Erythroblast (primary cell): ENCODE measurements at regions not wholly inside any gene's neighbourhood (a gene's known extent, or its start where the extent isn't known, plus 50 kb on each side); places are given as distances from the start of the nearest gene placed in this dataset.
A peak's percentile ranks its signal among the peaks of the same experiment; 100 is the strongest.

Experiments used
- DNase-seq, 2 experiments: peaks; one replicate each; lab custom pipeline; 2025; lab: John Stamatoyannopoulos, UW
- GATA1 ChIP-seq: IDR thresholded peaks from 2 replicates; pipeline ENCODE4 v1.6.1; 2011; ENCODE audit warnings: low read depth, mild to moderate bottlenecking, control low read depth, low read length, moderate library complexity
- POLR2A ChIP-seq: IDR thresholded peaks from 2 replicates; pipeline ENCODE4 v1.6.1; 2011; ENCODE audit warnings: mild to moderate bottlenecking, low read length

DNA sequence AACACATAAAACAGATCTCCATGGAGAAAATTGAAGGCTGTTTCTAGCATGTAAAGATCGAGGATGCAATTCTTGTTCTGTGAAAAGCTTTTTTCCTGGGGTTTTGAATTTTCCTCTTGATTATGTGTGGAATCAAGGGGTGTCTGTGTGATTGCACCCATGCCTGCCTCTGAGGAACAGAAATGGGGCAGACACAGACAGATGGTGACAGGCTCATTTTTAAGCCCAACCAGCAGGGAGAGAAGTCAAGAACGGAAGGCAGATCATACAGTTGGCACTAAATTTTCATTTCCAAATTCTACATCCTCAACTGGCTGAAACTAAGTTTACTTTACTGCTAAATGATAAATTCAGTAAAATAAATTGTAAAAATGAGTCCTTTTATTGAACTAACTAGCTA, 1037.7 kb upstream of the KLHL29 start:
- DNase-seq = no peak
- no peak for TF ChIP-seq POLR2A

DNA sequence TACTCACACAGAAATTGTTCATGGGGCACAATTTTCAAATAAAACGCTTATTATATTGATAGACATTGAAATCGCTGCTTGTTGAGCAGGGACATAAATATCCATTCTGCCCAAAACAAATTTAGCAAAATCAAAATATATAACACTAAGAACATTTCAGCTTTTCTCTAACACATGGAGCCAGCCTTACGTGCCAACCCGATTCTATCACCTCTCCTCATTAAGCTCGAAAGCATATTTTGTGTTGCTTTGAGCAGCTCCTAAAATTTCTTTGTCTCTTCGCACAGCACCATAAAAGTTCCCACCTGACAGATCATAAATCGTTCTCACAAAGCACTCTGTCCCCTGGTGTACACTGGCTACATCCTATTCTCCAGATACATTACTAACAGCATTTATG, 1034.4 kb upstream of the KLHL29 start:
- no peak for TF ChIP-seq GATA1
- no peak for TF ChIP-seq POLR2A
- DNase-seq = no peak

DNA sequence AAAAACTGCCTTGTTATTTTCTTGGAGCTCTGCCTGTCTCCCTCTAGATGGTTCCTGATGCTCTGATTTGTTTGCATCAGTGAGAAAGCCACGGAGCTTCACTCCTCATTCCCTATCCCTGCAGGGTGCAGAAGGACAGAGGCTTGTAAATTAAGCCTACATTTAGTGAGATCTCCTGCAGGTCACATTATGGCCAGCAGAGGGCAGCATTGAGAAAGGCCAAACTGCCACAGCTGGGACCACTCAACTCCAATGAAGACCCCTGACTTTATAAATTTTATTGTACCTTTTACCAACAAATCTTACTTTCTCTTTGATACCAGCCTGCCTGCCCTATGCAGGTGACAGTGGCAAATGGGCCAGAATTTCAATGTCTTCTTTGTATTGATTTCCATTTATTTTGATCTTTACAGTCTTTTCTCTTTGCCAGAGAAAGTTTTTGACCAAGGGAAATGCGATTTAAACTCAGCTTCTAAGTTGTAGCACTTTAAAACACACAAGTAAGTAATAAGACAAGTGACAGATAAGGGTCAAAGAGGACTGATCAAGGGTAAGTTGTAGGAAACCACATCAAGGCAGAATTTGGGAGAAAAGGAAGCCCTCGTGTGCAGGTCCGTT, 1029.1 kb upstream of the KLHL29 start:
- TF ChIP-seq GATA1 (no peak), POLR2A (no peak)
- peak; percentile 10 to 56 for DNase-seq

DNA sequence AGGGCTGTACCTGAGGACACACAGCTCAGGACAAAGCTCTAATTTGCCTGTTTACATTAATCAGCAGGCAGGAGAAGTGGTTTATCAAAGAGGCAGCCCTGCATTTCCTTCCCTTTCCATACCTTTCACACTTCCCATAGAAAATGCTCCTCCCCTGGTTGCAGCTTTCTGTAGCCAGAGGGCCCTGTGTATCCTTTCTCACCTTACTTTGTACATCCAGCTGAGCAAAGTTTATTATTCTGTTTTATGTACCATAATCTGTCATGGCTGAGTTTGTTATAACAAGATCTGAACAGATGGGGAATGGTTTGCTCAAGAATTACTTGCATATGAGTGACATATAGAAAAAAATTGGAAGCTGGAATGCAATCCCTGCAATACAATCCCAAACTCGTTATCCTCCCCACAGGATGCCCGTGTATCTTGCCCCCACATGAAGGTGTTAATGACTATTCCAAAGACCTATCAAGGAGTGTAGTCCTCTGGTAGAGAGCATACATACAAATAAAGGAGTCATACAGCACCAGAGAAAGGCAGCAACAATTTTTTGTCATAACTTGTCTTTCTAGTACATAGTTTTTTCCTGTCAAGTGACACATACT, 1025.8 kb upstream of the KLHL29 start:
- no peak for DNase-seq
- TF ChIP-seq GATA1 = no peak
- no peak for TF ChIP-seq POLR2A

DNA sequence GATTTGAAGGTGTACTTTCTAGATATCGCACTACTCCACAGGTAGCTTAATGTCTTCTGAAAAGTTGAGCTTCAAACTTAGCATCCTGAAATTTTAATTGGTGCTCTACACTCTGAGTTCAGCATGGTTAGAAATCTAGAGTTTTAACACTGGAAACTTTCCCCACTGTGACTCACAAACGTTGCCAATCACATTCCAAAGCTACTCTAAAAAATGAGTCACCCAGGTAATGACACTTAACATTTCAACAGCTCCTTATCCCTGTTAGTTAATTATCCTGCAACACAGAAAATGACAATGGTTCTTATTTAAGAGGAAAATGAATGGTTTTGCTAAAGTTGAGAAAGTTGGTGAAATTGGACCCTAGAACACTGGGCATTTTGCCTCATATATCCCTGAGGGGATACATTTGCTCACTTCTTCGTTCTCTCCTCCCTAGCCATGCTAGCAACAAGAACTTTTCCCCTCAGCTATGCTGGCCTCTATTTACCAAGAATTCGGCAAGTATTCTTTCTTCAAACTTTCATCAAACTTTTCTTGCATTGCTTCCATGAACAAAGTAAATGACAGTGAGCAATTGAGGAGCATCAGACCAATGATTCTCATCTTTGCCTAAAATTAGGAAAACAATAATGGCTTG, 1024.1 kb upstream of the KLHL29 start:
- DNase-seq = no peak
- TF ChIP-seq GATA1 = no peak
- no peak for TF ChIP-seq POLR2A

DNA sequence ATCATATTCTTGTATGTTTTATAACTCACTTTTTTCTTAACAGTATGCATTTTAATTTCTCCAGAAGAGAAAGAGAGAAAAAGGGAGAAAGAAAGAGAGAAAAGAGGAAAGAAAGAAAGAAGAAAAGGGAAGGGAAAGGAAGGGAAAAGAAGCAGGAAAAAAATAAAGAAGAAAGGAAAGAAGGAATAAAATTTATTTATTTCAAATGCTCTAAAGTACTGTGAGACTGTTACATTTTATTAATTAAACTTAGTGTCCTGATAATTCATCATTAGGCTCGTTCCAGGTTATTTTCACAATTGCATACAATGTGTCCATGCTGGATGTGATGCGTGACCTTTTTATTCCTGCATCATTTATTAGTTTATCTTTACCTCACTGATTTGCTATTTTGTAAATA, 1023.4 kb upstream of the KLHL29 start:
- TF ChIP-seq POLR2A (no peak), GATA1 (no peak)

DNA sequence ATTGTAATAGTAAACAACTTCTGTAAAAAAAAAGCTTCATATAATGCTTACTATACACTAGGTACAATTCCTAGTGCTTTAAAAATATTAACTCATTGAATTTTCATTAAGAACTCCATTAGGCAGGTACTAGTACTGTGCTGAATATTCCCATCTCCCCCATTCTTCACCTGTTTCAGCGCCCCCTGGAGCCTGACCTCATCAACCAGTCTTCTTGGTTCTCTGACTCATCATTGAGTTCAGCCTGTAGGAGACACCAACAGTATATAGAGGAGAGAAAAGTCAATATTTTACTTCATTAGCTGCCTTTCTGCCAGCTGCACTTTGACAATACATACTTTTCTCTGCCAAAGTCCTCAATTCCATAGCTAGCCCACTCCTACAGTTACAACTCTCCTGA, 1009.9 kb upstream of the KLHL29 start:
- no peak for TF ChIP-seq GATA1
- TF ChIP-seq POLR2A = no peak
- peak in 1 of 2 experiments; percentile 1 for DNase-seq

More for the DNA sequence above, 1023.4 kb upstream of the KLHL29 start:
- DNase-seq = no peak

DNA sequence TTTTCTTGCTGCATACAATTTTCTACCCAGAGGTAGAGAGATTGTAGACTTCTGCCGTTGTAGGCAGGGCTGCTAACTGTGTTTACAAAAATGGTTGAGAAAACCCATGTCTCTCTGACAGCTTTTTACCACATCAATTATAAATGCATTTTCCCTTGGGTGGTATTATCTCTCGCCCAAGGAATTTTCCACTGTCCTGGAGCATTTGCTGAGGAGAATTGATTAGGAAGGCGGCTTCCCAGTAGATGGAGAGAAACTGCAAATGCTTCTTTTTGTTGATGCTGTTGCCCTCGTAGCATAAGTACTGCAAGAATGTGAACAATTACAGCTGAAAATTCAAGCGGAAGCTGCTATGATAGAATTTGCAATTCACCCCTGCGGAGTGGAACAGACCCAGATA, 1007.7 kb upstream of the KLHL29 start:
- TF ChIP-seq GATA1 = no peak
- no peak for TF ChIP-seq POLR2A
- DNase-seq = no peak

DNA sequence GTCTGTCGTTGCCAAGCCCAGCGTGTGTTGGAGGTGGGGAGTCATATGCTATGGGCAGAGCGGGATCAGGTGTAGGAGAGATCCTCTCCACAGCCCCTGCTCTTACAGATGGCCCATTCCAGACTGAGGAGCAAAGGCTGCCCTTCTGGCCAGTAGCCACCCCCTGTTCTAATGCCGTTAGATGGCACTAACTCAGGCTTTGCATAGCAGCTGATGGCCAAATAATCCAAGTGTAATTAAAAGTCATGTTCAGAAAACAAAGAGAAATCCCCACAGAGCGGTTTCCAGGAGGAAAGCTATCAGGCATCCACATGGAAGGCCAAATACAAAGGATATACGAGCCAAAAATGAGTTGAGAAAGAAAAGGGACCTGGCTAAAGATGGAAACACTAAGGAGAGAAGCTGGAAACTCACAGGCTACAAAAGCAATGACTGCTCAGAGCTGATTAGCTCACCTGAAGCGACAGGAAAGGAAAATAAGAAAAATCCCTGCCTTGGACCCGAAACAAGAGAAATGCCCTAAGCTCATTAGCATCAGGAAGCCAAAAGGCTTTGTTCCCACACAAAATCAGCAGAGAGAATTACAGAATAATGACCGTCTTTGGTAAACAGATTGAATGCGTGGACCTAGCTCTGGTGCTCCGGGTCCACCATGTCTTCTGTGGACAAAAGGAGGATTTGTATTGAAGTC, 1002.4 kb upstream of the KLHL29 start:
- no peak for DNase-seq
- TF ChIP-seq POLR2A (no peak), GATA1 (no peak)

DNA sequence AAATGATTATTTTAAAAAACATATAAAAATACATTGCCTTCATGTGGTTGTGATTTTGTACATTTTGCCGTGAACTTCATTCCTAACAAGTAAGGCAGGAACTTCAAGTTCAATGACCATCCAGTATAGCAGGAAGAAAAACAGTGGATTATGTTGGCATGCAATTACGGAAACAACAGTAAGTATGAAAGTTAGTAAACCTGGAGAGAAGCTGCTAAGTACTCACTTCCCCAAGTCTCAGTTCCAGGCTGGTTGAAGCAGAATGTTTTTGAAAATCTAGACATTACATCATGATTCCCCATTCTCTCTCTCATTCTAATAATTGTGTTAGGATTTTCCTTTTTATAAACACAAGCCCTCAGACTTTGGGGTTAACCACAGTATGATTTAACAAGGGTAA, 987.1 kb upstream of the KLHL29 start:
- DNase-seq = no peak
- TF ChIP-seq GATA1 = no peak
- TF ChIP-seq POLR2A = no peak

DNA sequence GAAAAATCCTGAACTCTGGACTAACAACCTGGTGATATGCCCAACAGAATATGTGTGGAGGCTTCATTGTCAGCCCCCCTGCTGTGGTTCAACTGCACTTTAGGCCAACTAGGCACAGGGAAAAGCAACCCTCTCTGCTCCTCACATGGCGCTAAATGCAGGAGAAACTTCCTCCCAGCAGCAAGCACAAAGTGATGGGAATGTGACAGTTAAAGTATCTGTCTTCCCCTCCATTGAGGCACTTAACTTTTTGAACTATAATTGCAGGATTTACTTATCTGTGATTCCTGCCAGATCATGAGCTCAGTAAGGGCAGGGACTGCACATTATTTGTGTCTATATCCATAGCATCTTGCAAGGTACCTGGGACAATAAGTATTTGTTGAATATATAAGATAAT, 981.2 kb upstream of the KLHL29 start:
- TF ChIP-seq GATA1 (no peak), POLR2A (no peak)

DNA sequence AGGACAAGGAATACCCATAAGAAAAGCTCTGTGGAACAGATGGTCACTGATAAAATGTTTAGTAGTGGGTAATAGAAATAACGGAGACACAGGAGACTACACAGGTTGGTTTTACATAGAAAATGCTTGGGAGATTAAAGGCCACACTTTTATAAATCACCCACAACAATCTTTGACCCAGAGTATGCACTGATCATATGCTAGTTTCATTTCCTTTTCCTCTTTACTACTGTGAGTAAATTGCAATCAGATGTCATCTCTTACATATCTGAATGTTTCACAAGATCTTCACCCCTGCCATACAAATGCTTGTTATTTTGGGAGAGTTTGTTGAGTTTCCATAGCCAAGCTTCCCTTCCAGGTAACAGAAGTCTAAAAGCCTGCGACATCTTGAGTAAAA, 978.4 kb upstream of the KLHL29 start:
- TF ChIP-seq POLR2A = no peak
- DNase-seq = no peak

More for the DNA sequence above, 981.2 kb upstream of the KLHL29 start:
- no peak for DNase-seq

DNA sequence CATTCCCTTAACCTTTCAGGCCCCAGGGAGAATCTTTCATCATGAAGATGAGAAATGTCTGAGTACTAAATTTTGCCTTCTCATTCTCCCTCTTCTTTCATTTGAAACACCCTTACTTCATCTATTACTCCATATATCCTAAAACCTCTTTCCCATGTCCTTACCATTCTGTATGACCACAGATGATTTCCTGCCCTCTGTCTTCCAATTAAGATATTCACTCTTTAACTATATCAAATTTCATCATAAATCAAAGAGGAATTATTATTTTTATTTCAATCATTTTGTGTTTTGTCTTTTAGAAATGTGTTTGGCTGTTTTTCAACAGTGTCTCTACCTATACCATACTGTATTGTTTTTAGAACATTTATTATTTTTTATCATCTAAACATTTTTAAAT, 964.9 kb upstream of the KLHL29 start:
- DNase-seq = no peak
- TF ChIP-seq GATA1 (no peak), POLR2A (no peak)

DNA sequence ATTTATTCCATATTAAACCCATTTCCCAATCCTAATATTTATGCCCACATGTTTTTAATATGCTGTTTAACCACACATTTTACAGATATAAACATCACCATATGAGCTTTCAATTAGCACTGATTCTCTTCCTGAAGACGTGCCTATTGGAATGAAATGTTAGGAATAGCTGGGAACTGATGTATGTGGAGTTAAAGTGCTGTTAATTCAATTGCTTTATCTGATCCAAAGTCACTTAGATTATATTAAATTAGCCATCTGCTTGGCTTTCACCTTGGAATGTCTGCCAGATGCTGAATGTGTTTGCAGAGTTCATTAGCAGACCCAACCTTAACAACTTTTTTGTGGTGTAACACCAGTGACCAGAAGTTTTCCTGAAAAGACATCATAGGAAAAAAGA, 942.9 kb upstream of the KLHL29 start:
- DNase-seq = no peak
- TF ChIP-seq POLR2A = no peak
- TF ChIP-seq GATA1 = no peak
